ENCODE measurements at regions not wholly inside any gene's neighbourhood (a gene's known extent, or its start where the extent isn't known, plus 50 kb on each side); places are given as distances from the start of the nearest gene placed in this dataset.

DNA sequence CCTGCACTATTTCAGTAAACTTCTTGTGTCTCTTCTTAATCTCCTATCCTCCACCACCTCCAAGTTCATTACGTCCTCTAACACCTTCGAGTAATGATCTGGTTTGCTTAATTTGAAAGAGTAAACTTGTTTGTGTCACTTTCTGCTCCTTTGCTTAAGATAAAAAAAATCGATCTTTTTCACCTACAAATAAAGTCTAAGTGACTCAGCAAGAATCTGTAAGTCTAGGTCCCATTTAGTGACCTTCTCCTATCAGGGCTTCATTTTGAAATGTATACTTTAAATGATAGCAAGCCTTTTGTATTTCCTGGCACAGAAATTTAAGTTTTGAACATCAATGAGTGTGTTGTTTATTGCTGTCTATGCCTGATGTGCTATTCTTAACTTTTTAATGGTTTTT, 260.9 kb upstream of the TFPI start:
- TF ChIP-seq NR2F2 (IDR thresholded peaks at IDR 0.05) (no peak), JUND (IDR thresholded peaks at IDR 0.05) (no peak), RXRA (IDR thresholded peaks at IDR 0.05) (no peak), HNF4A (conservative IDR thresholded peaks at IDR 0.05) (no peak), HNF4G (IDR thresholded peaks at IDR 0.05) (no peak)
- TF ChIP-seq, protein P1, sequence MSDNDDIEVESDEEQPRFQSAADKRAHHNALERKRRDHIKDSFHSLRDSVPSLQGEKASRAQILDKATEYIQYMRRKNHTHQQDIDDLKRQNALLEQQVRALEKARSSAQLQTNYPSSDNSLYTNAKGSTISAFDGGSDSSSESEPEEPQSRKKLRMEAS (IDR thresholded peaks at IDR 0.05): no peak
- TF ChIP-seq, protein P2, sequence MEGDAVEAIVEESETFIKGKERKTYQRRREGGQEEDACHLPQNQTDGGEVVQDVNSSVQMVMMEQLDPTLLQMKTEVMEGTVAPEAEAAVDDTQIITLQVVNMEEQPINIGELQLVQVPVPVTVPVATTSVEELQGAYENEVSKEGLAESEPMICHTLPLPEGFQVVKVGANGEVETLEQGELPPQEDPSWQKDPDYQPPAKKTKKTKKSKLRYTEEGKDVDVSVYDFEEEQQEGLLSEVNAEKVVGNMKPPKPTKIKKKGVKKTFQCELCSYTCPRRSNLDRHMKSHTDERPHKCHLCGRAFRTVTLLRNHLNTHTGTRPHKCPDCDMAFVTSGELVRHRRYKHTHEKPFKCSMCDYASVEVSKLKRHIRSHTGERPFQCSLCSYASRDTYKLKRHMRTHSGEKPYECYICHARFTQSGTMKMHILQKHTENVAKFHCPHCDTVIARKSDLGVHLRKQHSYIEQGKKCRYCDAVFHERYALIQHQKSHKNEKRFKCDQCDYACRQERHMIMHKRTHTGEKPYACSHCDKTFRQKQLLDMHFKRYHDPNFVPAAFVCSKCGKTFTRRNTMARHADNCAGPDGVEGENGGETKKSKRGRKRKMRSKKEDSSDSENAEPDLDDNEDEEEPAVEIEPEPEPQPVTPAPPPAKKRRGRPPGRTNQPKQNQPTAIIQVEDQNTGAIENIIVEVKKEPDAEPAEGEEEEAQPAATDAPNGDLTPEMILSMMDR (IDR thresholded peaks at IDR 0.05; ENCODE audit: low read depth, low read length, missing input control): no peak
- TF ChIP-seq, protein P3, sequence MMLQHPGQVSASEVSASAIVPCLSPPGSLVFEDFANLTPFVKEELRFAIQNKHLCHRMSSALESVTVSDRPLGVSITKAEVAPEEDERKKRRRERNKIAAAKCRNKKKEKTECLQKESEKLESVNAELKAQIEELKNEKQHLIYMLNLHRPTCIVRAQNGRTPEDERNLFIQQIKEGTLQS (IDR thresholded peaks at IDR 0.05): no peak
- no peaks in the 10 kb centered on the region for H3K36me3 ChIP-seq (ENCODE audit: control insufficient read depth in 4 of 4, insufficient read depth in 3 of 4, low read depth in 1 of 4, low read length in 3 of 4)
- H3K9ac ChIP-seq (ENCODE audit: low read depth in 1 of 2, low read length in 2 of 2): no peak overlapping the region
- no peaks in the 10 kb centered on the region for H3K27me3 ChIP-seq (ENCODE audit: control insufficient read depth in 4 of 4, insufficient read depth in 4 of 4, low read length in 3 of 4)
- H3K27ac ChIP-seq (ENCODE audit: low read depth in 1 of 2, low read length in 2 of 2): no peak overlapping the region
- H3K4me3 ChIP-seq (ENCODE audit: low read depth in 1 of 3, low read length in 3 of 3): no peak overlapping the region
- DNase-seq (ENCODE audit: low spot score): no peak
- H3K4me1 ChIP-seq (ENCODE audit: control insufficient read depth in 4 of 4, insufficient read depth in 4 of 4, low read length in 3 of 4): no peaks in the 10 kb centered on the region
- WGBS: 44% methylated on average over 3 of the region's 3 CpGs
- peaks cover 0 to 9% (median 7%) of the 10 kb centered on the region in 4 donors for H3K9me3 ChIP-seq (ENCODE audit: control insufficient read depth in 4 of 4, low read length in 3 of 4)

DNA sequence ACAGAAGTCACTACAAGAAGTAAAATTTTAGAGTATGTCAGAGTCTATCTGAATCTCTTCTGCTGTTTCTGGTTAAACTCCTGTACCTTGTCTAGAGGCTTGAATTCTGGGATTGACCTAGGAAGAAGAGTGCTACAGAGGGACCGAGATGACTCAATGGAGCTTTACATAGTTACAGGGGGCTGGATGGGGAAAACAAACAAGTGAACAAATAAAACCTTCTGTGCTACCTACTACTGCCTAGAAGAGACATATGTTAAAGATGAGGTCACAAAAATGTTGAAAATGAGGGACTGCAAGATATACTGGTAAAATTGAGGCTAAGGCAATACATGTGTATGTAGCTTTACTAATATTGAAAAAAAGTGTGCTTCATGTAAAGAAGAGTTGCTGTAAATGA, 265.4 kb upstream of the TFPI start:
- Histone ChIP-seq H3K4me1 (ENCODE audit: control insufficient read depth in 4 of 4, insufficient read depth in 4 of 4, low read length in 3 of 4) (no peaks in the 10 kb centered on the region), H3K9me3 (ENCODE audit: control insufficient read depth in 4 of 4, low read length in 3 of 4) (peaks cover 0 to 9% (median 7%) of the 10 kb centered on the region in 4 donors), H3K9ac (ENCODE audit: low read depth in 1 of 2, low read length in 2 of 2) (no peak overlapping the region), H3K27me3 (ENCODE audit: control insufficient read depth in 4 of 4, insufficient read depth in 4 of 4, low read length in 3 of 4) (no peaks in the 10 kb centered on the region), H3K4me3 (ENCODE audit: low read depth in 1 of 3, low read length in 3 of 3) (no peak overlapping the region), H3K36me3 (ENCODE audit: control insufficient read depth in 4 of 4, insufficient read depth in 3 of 4, low read depth in 1 of 4, low read length in 3 of 4) (no peaks in the 10 kb centered on the region), H3K27ac (ENCODE audit: low read depth in 1 of 2, low read length in 2 of 2) (no peak overlapping the region)
- DNase-seq (ENCODE audit: low spot score): no peak
- WGBS: 58% methylated on average over 1 of the region's 1 CpG
- TF ChIP-seq RXRA (IDR thresholded peaks at IDR 0.05): no peak
- TF ChIP-seq, protein P4, sequence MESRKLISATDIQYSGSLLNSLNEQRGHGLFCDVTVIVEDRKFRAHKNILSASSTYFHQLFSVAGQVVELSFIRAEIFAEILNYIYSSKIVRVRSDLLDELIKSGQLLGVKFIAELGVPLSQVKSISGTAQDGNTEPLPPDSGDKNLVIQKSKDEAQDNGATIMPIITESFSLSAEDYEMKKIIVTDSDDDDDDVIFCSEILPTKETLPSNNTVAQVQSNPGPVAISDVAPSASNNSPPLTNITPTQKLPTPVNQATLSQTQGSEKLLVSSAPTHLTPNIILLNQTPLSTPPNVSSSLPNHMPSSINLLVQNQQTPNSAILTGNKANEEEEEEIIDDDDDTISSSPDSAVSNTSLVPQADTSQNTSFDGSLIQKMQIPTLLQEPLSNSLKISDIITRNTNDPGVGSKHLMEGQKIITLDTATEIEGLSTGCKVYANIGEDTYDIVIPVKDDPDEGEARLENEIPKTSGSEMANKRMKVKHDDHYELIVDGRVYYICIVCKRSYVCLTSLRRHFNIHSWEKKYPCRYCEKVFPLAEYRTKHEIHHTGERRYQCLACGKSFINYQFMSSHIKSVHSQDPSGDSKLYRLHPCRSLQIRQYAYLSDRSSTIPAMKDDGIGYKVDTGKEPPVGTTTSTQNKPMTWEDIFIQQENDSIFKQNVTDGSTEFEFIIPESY (IDR thresholded peaks at IDR 0.05): no peak
- TF ChIP-seq, protein P5, sequence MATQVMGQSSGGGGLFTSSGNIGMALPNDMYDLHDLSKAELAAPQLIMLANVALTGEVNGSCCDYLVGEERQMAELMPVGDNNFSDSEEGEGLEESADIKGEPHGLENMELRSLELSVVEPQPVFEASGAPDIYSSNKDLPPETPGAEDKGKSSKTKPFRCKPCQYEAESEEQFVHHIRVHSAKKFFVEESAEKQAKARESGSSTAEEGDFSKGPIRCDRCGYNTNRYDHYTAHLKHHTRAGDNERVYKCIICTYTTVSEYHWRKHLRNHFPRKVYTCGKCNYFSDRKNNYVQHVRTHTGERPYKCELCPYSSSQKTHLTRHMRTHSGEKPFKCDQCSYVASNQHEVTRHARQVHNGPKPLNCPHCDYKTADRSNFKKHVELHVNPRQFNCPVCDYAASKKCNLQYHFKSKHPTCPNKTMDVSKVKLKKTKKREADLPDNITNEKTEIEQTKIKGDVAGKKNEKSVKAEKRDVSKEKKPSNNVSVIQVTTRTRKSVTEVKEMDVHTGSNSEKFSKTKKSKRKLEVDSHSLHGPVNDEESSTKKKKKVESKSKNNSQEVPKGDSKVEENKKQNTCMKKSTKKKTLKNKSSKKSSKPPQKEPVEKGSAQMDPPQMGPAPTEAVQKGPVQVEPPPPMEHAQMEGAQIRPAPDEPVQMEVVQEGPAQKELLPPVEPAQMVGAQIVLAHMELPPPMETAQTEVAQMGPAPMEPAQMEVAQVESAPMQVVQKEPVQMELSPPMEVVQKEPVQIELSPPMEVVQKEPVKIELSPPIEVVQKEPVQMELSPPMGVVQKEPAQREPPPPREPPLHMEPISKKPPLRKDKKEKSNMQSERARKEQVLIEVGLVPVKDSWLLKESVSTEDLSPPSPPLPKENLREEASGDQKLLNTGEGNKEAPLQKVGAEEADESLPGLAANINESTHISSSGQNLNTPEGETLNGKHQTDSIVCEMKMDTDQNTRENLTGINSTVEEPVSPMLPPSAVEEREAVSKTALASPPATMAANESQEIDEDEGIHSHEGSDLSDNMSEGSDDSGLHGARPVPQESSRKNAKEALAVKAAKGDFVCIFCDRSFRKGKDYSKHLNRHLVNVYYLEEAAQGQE (IDR thresholded peaks at IDR 0.05): no peak
- TF ChIP-seq, protein P1 (IDR thresholded peaks at IDR 0.05): no peak

All from liver (tissue), 8 donors.